Calu3 (cell line): ENCODE measurements at regions not wholly inside any gene's neighbourhood (a gene's known extent, or its start where the extent isn't known, plus 50 kb on each side); places are given as distances from the start of the nearest gene placed in this dataset.

Source experiments
- BruUV-seq: library from RNA; stranded (reverse); fragments of 400-500 nt; replicated peaks from 2 replicates; lab custom pipeline; 2021; lab: Mats Ljungman, UMichigan
- CTCF ChIA-PET: fragments of 300-600 bp; sonication (Branson Sonifier 250); formaldehyde crosslinking; loops from one replicate; lab custom pipeline; 2022; ENCODE audit warnings: antibody characterized with exemption; lab: Charles Lee
- DNase-seq: peaks from one replicate; pipeline ENCODE4 v3.0.0; 2022
- H3K27ac Mint-ChIP-seq: one replicate; pipeline ENCODE4 v1.8.0; 2022; ENCODE audit warnings: mixed read lengths; ENCODE audit not compliant: unreplicated experiment
- H3K27me3 Mint-ChIP-seq: one replicate; pipeline ENCODE4 v1.8.0; 2022; ENCODE audit warnings: mixed read lengths; ENCODE audit not compliant: unreplicated experiment
- H3K36me3 Mint-ChIP-seq: one replicate; pipeline ENCODE4 v1.8.0; 2022; ENCODE audit warnings: mild to moderate bottlenecking, moderate library complexity, mixed read lengths; ENCODE audit not compliant: insufficient read depth, unreplicated experiment
- H3K4me1 Mint-ChIP-seq: one replicate; pipeline ENCODE4 v1.8.0; 2022; ENCODE audit warnings: mild to moderate bottlenecking, low read depth, mixed read lengths; ENCODE audit not compliant: unreplicated experiment
- H3K4me3 Mint-ChIP-seq: one replicate; pipeline ENCODE4 v1.8.0; 2022; ENCODE audit warnings: mild to moderate bottlenecking, low read depth, moderate library complexity, mixed read lengths; ENCODE audit not compliant: unreplicated experiment
- H3K9me3 Mint-ChIP-seq: one replicate; pipeline ENCODE4 v1.8.0; 2022; ENCODE audit warnings: low read depth, mixed read lengths; ENCODE audit not compliant: unreplicated experiment
- intact Hi-C: fragments of 100-400 bp; cut with micrococcal nuclease; formaldehyde crosslinking; loops from one replicate; pipeline ENCODE4 v1.10.0; 2022; ENCODE audit not compliant: unreplicated experiment
- TF ChIP-seq, protein P1 (sequence below): fragments of 200-600 bp; IDR thresholded peaks from one replicate; pipeline ENCODE4 v1.8.0; 2022; ENCODE audit warnings: antibody characterized with exemption; ENCODE audit not compliant: unreplicated experiment

DNA sequence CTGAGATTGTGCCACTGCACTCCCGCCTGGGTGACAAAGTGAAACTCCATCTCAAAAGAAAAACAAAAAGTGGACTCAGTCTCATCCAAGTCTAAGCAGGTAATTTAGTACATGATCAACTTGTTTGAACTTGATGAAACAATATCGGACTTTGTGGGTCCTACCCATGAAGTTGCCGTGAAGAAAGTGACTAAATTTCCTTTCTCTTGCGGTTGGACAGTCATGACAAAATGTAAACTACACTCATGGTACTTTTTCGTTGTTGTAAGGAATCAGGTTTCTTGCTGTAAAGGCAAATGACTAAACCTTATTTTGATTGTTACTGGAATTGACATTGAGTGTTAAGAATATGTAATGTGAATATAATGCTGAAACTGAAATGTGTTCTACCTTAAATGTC lies 164.5 kb upstream of the PLET1 start:
- TF ChIP-seq, protein P1, sequence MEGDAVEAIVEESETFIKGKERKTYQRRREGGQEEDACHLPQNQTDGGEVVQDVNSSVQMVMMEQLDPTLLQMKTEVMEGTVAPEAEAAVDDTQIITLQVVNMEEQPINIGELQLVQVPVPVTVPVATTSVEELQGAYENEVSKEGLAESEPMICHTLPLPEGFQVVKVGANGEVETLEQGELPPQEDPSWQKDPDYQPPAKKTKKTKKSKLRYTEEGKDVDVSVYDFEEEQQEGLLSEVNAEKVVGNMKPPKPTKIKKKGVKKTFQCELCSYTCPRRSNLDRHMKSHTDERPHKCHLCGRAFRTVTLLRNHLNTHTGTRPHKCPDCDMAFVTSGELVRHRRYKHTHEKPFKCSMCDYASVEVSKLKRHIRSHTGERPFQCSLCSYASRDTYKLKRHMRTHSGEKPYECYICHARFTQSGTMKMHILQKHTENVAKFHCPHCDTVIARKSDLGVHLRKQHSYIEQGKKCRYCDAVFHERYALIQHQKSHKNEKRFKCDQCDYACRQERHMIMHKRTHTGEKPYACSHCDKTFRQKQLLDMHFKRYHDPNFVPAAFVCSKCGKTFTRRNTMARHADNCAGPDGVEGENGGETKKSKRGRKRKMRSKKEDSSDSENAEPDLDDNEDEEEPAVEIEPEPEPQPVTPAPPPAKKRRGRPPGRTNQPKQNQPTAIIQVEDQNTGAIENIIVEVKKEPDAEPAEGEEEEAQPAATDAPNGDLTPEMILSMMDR: no peak
- H3K36me3 Mint-ChIP-seq: no peaks in the 10 kb centered on the region
- DNase-seq: no peak
- no peak overlapping the region for H3K27ac Mint-ChIP-seq
- no TSS peak for BruUV-seq
- H3K27me3 Mint-ChIP-seq: peaks cover 41% of the 10 kb centered on the region
- intact Hi-C loops: no loop called here
- no peaks in the 10 kb centered on the region for H3K4me1 Mint-ChIP-seq
- H3K4me3 Mint-ChIP-seq: no peak overlapping the region
- peaks cover 2% of the 10 kb centered on the region for H3K9me3 Mint-ChIP-seq
- CTCF ChIA-PET: no interaction called here

DNA sequence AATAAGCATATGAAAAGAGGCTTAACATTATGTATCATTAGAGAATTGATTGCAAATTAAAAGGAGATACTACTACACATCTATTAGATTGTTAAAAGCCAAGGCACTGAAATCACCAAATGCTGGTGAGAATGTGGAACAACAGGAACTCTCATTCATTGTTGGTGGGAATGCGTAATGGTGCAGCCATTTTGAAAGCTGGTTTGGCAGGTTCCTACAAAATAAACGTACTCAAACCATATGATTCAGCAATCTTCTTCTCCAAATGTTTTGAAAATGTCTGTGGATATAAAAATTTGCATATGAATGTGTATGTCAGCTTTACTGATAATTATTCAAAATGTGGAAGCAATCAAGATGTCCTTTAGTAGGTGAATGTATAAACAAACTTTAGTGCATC lies 176.4 kb upstream of the PLET1 start:
- Mint-ChIP-seq H3K4me1 (no peaks in the 10 kb centered on the region), H3K27me3 (peaks cover 40% of the 10 kb centered on the region), H3K27ac (no peak overlapping the region), H3K36me3 (no peaks in the 10 kb centered on the region), H3K9me3 (peaks cover 7% of the 10 kb centered on the region), H3K4me3 (no peak overlapping the region)
- no peak for DNase-seq
- intact Hi-C loops: no loop called here
- TF ChIP-seq, protein P1: no peak
- BruUV-seq: no TSS peak
- CTCF ChIA-PET: no interaction called here

DNA sequence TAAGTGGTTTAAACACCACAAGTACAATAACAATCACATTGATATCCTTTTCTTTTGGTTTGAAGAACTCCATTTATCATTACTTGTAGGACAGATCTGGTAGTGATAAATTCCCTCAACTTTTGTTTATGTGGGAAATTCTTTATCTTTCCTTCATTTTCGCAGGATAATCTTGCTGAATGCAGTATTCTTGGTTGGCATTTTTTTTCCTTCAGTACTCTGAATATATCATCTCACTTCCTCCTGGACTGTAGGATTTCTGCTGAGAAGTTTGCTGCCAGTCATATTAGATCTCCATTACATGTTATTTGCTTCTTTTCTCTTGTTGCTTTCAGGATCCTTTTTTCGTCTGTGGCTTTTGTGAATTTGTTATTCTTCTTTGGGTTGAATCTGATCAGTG lies 179.0 kb upstream of the PLET1 start:
- H3K27me3 Mint-ChIP-seq: peaks cover 21% of the 10 kb centered on the region
- BruUV-seq: no TSS peak
- peaks cover 7% of the 10 kb centered on the region for H3K9me3 Mint-ChIP-seq
- H3K27ac Mint-ChIP-seq: no peak overlapping the region
- CTCF ChIA-PET: interaction anchor here (0.6 kb wide), 1 partner anchor 101 kb away, joined by 4 read pairs; no protein-coding TSS in a partner anchor
- no peaks in the 10 kb centered on the region for H3K4me1 Mint-ChIP-seq
- TF ChIP-seq, protein P1: no peak
- intact Hi-C loops: no loop called here
- no peak for DNase-seq
- H3K4me3 Mint-ChIP-seq: no peak overlapping the region
- no peaks in the 10 kb centered on the region for H3K36me3 Mint-ChIP-seq

DNA sequence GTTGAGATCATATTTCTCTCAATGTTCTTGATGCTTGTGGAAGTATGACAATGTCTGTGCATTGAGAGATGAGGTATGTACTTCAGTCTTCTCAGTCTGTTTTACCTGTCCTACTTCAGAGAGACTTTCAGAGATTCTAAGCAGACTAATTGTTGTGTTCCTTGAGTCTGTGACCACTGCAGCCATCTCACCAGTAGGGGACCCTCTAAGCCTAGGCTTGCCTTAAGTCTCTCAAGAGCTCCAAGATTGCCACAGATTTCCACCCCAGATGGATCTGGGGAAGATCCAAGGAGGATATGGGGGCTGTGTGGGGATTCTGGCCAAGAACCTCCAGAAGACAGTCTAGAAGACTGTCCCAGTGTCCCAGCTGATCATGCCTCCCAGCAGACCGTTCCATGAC lies 179.9 kb upstream of the PLET1 start:
- DNase-seq: no peak
- H3K27me3 Mint-ChIP-seq: peaks cover 21% of the 10 kb centered on the region
- CTCF ChIA-PET: no interaction called here
- no peaks in the 10 kb centered on the region for H3K36me3 Mint-ChIP-seq
- no peak overlapping the region for H3K4me3 Mint-ChIP-seq
- TF ChIP-seq, protein P1: no peak
- H3K27ac Mint-ChIP-seq: no peak overlapping the region
- H3K4me1 Mint-ChIP-seq: no peaks in the 10 kb centered on the region
- no TSS peak for BruUV-seq
- peaks cover 12% of the 10 kb centered on the region for H3K9me3 Mint-ChIP-seq
- intact Hi-C loops: no loop called here
